ENCODE measurements at regions not wholly inside any gene's neighbourhood (a gene's known extent, or its start where the extent isn't known, plus 50 kb on each side); places are given as distances from the start of the nearest gene placed in this dataset.

DNA sequence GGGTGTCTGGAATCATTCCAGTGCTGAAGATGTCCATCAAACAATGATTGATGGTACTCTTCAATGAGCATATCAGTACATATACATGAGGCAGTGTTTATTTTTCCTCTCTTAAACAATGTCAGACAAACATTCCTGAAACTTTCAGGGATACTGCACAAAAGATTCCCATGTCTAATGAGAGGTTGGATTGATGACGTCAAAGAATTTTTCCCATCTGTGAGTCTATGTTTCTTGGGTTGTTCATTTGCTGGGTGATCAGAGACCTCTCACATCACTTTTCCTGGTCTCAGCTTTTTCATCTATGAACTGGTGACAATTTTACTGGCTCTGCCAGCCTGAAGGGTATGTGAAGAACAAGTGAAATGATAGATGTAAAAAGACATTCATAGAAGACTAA lies 325.5 kb downstream of the EN1 start:
- ChIA-PET CTCF (no interaction called here), POLR2A (no interaction called here)
- no peak overlapping the region for H3K4me3 ChIP-seq (ENCODE audit: low read depth, low read length)
- TF ChIP-seq, protein P1, sequence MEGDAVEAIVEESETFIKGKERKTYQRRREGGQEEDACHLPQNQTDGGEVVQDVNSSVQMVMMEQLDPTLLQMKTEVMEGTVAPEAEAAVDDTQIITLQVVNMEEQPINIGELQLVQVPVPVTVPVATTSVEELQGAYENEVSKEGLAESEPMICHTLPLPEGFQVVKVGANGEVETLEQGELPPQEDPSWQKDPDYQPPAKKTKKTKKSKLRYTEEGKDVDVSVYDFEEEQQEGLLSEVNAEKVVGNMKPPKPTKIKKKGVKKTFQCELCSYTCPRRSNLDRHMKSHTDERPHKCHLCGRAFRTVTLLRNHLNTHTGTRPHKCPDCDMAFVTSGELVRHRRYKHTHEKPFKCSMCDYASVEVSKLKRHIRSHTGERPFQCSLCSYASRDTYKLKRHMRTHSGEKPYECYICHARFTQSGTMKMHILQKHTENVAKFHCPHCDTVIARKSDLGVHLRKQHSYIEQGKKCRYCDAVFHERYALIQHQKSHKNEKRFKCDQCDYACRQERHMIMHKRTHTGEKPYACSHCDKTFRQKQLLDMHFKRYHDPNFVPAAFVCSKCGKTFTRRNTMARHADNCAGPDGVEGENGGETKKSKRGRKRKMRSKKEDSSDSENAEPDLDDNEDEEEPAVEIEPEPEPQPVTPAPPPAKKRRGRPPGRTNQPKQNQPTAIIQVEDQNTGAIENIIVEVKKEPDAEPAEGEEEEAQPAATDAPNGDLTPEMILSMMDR (IDR thresholded peaks at IDR 0.05; ENCODE audit: insufficient read depth, low read length, missing control alignments): no peak
- DNase-seq (ENCODE audit: low read depth, low spot score): no peak

GRCh38 chr2:118521272-118521671 lies 326.2 kb downstream of the EN1 start:
- no peak overlapping the region for H3K4me3 ChIP-seq (ENCODE audit: low read depth, low read length)
- TF ChIP-seq, protein P1 (IDR thresholded peaks at IDR 0.05; ENCODE audit: insufficient read depth, low read length, missing control alignments): no peak
- ChIA-PET CTCF (no interaction called here), POLR2A (no interaction called here)
- DNase-seq (ENCODE audit: low read depth, low spot score): no peak

DNA sequence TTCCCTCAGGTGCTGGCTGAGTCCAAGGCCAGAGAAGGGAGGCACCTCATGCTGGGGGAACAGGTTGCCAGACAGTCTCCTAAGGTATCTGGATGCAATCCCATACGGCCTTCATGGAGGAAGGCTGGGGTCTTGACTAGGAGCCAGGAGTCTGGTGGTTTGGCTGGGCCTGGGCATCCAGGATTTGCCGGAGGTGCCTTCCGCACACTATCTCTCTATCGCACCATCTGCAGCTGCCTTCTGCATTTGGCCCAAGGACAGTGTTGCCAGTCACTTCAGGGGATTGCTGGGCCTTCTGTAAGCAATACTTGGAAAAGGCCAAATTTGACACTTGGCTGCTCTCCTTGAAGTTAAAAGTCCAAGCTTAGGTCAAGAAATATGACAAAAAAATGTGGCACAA lies 327.2 kb downstream of the EN1 start:
- TF ChIP-seq, protein P1 (IDR thresholded peaks at IDR 0.05; ENCODE audit: insufficient read depth, low read length, missing control alignments): no peak
- ChIA-PET POLR2A (no interaction called here), CTCF (no interaction called here)

DNA sequence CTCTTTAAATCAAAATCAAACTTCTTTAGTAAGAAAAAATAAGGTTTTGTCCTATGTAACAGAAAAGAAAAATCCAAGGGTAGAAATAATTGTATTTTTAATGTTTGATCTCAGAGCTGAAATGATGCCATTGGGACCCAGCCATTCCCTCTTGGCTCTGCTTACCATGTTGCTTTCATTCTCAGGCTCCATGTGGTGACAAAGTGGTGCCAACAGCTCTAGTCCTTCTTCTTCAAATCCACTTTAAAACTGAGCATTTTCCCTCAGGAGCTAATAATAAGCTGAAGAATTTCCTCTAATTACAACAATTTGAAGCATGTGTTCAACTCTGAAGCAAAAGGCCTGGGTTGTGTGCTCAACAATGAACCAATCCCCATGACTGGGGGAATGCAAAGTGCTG lies 327.9 kb downstream of the EN1 start:
- POLR2A ChIA-PET: no interaction called here
- DNase-seq (ENCODE audit: low read depth, low spot score): no peak
- TF ChIP-seq, protein P1 (IDR thresholded peaks at IDR 0.05; ENCODE audit: insufficient read depth, low read length, missing control alignments): no peak
- CTCF ChIA-PET: interaction anchor here (0.7 kb wide), 1 partner anchor 12 kb away, joined by 3 read pairs; no protein-coding TSS in a partner anchor
- H3K4me3 ChIP-seq (ENCODE audit: low read depth, low read length): no peak overlapping the region

More for the DNA sequence above, 327.2 kb downstream of the EN1 start:
- no peak overlapping the region for H3K4me3 ChIP-seq (ENCODE audit: low read depth, low read length)
- DNase-seq (ENCODE audit: low read depth, low spot score): no peak

GRCh38 chr2:118510807-118511206 lies 336.6 kb downstream of the EN1 start:
- TF ChIP-seq, protein P1 (IDR thresholded peaks at IDR 0.05; ENCODE audit: insufficient read depth, low read length, missing control alignments): no peak
- no peak for DNase-seq (ENCODE audit: low read depth, low spot score)
- CTCF ChIA-PET: no interaction called here
- POLR2A ChIA-PET: no interaction called here
- no peak overlapping the region for H3K4me3 ChIP-seq (ENCODE audit: low read depth, low read length)

DNA sequence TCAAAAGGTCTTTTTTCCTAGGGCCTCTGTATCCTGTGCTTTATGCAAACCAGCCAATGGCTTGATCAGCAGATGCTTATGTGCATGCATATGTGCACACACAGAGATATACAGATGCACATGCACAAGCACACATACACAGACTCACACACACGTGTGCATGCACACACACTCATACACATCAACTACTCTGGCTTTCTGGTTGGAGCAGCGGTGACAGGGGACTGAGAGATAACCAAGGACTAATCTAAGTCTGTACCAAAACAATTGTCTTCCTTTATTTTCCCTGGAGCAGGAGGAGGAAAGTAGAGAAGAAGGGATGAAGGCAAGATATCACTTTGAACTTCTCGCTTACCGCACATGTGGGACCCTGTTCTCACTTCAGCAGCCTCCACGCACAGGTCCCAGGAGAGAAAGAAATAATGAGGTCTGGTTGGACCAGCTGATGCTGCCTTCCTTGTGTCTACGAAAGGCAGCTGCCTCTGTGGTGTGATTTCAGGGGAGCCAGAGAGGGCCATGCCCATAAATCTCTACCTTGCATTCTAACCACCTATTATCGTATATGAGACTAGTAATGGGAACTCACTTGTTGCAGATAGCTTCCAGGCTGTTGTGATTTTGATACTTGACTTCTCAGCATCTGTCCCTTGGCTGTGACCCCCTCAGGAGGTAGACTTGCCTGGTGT lies 338.0 kb downstream of the EN1 start:
- no peak overlapping the region for H3K4me3 ChIP-seq (ENCODE audit: low read depth, low read length)
- no peak for DNase-seq (ENCODE audit: low read depth, low spot score)
- TF ChIP-seq, protein P1 (IDR thresholded peaks at IDR 0.05; ENCODE audit: insufficient read depth, low read length, missing control alignments): no peak
- POLR2A ChIA-PET: no interaction called here
- CTCF ChIA-PET: interaction anchor here (0.6 to 1.7 kb wide), 2 partner anchors 14 to 18 kb away, joined by 3 to 6 read pairs; no protein-coding TSS in a partner anchor

All from AG04449 (cell line).